Nephron (organoid): ENCODE measurements at regions not wholly inside any gene's neighbourhood (a gene's known extent, or its start where the extent isn't known, plus 50 kb on each side); places are given as distances from the start of the nearest gene placed in this dataset.
"Not testable (repeated sequence)": the region's sequence is repeated elsewhere in the genome, so short reads cannot be mapped to it uniquely, and the experiment has no call there.

Experiments
- H3K27ac Mint-ChIP-seq, 3 experiments: 2 replicates each; pipeline ENCODE4 v1.8.0; 2020; ENCODE audit warnings: mixed read lengths in 3 of 3, mild to moderate bottlenecking in 2 of 3, moderate library complexity in 1 of 3
- H3K27me3 Mint-ChIP-seq: 2 replicates; pipeline ENCODE4 v1.8.0; 2021; ENCODE audit warnings: low read depth, mild to moderate bottlenecking, moderate library complexity, mixed read lengths
- H3K36me3 Mint-ChIP-seq: 2 replicates; pipeline ENCODE4 v1.8.0; 2020; ENCODE audit warnings: low read depth, mixed read lengths
- H3K4me1 Mint-ChIP-seq: 2 replicates; pipeline ENCODE4 v1.8.0; 2020; ENCODE audit warnings: mixed read lengths
- H3K4me3 Mint-ChIP-seq, 3 experiments: 2 replicates each; pipeline ENCODE4 v1.8.0; 2020; ENCODE audit warnings: mild to moderate bottlenecking in 3 of 3, mixed read lengths in 3 of 3, moderate library complexity in 2 of 3
- H3K9me3 Mint-ChIP-seq: 2 replicates; pipeline ENCODE4 v1.8.0; 2020; ENCODE audit warnings: mixed read lengths
- TF ChIP-seq, protein P1 (sequence below), 3 experiments: fragments of 200-600 bp; sonication (generic); IDR thresholded peaks; one replicate each; pipeline ENCODE4 v1.5.0; 2021; ENCODE audit warnings: antibody characterized with exemption in 3 of 3; ENCODE audit not compliant: unreplicated experiment in 3 of 3

DNA sequence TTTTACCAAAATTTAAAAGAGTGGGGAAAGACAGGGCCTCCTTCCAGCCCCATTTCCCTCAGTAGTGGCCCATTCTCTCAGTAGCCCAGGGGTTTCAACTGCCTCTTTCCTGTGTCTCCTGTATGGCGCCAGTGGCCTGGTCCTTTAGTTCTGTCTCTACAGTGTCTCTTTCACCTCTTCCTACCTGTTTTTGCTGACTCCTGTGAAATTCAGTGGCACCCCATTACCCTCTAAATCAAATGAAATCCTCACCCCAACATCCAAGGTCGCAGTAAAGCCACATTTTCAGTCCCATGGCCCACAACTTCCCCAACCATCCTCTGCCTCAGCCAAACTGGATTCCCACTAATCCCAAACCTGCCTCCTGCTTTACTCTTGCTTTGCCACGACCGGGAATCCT, 200.7 kb downstream of the IPMK start:
- H3K27me3 Mint-ChIP-seq, result peaks cover 3% of the 10 kb centered on the region
- H3K4me1 Mint-ChIP-seq, result peaks cover 6% of the 10 kb centered on the region
- H3K4me3 Mint-ChIP-seq, result no peak overlapping the region
- no peaks in the 10 kb centered on the region for H3K9me3 Mint-ChIP-seq
- TF ChIP-seq, protein P1, sequence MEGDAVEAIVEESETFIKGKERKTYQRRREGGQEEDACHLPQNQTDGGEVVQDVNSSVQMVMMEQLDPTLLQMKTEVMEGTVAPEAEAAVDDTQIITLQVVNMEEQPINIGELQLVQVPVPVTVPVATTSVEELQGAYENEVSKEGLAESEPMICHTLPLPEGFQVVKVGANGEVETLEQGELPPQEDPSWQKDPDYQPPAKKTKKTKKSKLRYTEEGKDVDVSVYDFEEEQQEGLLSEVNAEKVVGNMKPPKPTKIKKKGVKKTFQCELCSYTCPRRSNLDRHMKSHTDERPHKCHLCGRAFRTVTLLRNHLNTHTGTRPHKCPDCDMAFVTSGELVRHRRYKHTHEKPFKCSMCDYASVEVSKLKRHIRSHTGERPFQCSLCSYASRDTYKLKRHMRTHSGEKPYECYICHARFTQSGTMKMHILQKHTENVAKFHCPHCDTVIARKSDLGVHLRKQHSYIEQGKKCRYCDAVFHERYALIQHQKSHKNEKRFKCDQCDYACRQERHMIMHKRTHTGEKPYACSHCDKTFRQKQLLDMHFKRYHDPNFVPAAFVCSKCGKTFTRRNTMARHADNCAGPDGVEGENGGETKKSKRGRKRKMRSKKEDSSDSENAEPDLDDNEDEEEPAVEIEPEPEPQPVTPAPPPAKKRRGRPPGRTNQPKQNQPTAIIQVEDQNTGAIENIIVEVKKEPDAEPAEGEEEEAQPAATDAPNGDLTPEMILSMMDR (IDR thresholded peaks at IDR 0.05; ENCODE audit: unreplicated experiment in 3 of 3), result no peak
- no peaks in the 10 kb centered on the region for H3K36me3 Mint-ChIP-seq
- no peak overlapping the region for H3K27ac Mint-ChIP-seq

DNA sequence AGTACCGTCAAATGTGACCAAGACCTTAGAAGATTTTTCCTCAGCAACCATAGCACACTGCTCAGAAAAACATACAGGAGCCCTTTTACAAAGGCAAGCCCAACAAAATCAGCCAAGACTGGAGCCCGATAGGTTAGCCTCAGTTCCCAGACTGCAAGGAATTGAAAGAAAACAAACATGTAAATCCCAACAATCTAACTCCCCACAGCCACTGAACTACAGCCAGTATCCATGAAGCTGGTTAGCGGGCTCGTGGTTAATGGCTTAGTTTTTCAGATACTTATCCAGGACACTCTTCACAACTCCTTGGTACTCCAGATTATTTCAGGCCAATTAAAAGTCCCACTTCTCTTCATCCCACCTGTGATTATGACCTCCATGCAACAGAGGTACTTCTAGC, 201.6 kb downstream of the IPMK start:
- H3K4me3 Mint-ChIP-seq, result no peak overlapping the region
- H3K4me1 Mint-ChIP-seq, result peaks cover 6% of the 10 kb centered on the region
- H3K36me3 Mint-ChIP-seq, result no peaks in the 10 kb centered on the region
- peaks cover 3% of the 10 kb centered on the region for H3K27me3 Mint-ChIP-seq
- H3K9me3 Mint-ChIP-seq, result no peaks in the 10 kb centered on the region
- TF ChIP-seq, protein P1 (IDR thresholded peaks at IDR 0.05; ENCODE audit: unreplicated experiment in 3 of 3), result no peak
- H3K27ac Mint-ChIP-seq, result no peak overlapping the region

DNA sequence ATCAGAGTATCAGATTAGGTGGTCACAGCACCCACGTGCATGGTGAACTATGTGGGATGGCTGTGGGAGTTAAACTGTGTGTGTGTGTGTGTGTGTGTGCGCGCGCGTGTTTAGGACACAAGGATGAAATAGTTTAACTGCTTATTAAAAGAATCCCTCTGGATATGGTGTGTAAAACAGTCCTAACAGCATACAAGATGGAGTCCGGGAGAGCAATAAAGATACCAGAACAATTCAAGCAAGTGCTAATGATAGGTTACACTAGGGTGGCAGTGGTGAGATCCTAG, 202.2 kb downstream of the IPMK start:
- no peaks in the 10 kb centered on the region for H3K36me3 Mint-ChIP-seq
- H3K27me3 Mint-ChIP-seq, result peaks cover 3% of the 10 kb centered on the region
- H3K9me3 Mint-ChIP-seq, result no peaks in the 10 kb centered on the region
- no peak overlapping the region for H3K4me3 Mint-ChIP-seq
- peaks cover 6% of the 10 kb centered on the region for H3K4me1 Mint-ChIP-seq
- TF ChIP-seq, protein P1 (IDR thresholded peaks at IDR 0.05; ENCODE audit: unreplicated experiment in 3 of 3), result no peak
- no peak overlapping the region for H3K27ac Mint-ChIP-seq

DNA sequence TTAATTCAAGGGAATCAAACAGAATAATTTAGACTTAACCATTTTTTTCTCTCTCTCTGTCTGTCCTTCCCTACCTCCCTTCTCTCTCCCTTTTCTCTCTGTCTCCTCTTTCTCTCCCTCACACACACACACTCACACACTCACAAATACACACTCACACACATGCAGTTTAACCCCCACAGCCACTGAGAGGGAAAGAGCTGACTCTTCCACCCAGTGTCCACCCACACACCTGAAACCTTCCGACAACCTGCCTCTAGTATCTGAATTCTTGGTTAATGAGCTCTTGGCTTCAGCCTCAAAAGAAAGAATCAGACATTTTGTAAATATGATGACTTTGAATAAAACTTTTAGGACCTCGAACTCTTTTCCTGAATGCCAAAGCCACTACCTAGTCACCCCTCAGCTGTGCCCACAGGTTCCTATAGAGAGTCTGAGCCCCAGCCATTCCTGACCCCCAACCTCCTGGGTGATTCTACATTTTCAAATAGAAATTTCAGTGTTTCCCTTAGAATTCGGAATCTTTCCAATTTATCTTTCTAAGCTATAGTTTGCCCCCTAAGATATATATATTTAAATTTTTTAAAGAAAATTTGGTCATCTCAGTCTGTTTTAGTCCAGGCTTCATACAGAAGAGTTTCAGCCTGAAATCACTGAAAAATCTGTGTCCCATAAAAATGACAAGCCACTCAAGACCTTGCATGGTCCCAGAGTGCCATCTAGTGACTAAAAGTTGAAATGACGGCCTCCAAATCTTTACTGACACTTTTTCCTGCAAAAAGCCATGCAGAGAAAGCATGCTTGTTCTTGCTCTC, 202.8 kb downstream of the IPMK start:
- TF ChIP-seq, protein P1 (IDR thresholded peaks at IDR 0.05; ENCODE audit: unreplicated experiment in 3 of 3), result peak; percentile 77 to 83 (median 82)
- Mint-ChIP-seq H3K27me3 (peaks cover 3% of the 10 kb centered on the region), H3K36me3 (no peaks in the 10 kb centered on the region), H3K4me1 (peaks cover 6% of the 10 kb centered on the region), H3K4me3 (no peak overlapping the region), H3K9me3 (no peaks in the 10 kb centered on the region), H3K27ac (peak overlapping the region in 2 of 3 experiments; percentile 33 to 43)

DNA sequence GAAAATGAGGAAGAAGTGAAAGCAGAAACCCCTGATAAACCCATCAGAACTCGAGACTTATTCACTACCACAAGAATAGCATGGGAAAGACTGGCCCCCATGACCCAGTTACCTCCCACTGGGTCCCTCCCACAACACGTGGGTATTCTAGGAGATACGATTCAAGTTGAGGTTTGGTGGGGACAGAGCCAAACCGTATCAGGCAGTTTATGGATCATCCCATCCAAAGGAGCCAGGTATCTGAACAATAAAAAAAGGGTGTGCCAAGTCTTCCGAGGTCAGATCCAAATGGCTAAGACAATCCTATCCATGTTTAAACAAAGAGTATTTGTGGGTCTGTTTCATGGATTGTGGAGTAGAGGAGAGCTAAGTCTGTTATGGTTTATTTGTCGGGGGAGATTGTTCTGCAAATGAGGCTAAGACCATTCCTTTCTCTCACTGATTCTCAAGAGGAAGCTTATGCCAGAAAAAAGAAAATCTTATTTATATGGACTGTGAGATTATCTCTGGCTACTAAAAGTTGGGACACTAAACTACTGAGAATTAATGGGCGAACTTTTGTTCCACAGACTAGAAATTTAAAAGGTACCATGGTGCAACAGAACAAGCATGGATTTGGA, 203.7 kb downstream of the IPMK start:
- Mint-ChIP-seq H3K4me3 (no peak overlapping the region), H3K27ac (no peak overlapping the region), H3K9me3 (no peaks in the 10 kb centered on the region), H3K4me1 (peaks cover 6% of the 10 kb centered on the region), H3K27me3 (peaks cover 3% of the 10 kb centered on the region), H3K36me3 (no peaks in the 10 kb centered on the region)
- TF ChIP-seq, protein P1 (IDR thresholded peaks at IDR 0.05; ENCODE audit: unreplicated experiment in 3 of 3), result no peak

DNA sequence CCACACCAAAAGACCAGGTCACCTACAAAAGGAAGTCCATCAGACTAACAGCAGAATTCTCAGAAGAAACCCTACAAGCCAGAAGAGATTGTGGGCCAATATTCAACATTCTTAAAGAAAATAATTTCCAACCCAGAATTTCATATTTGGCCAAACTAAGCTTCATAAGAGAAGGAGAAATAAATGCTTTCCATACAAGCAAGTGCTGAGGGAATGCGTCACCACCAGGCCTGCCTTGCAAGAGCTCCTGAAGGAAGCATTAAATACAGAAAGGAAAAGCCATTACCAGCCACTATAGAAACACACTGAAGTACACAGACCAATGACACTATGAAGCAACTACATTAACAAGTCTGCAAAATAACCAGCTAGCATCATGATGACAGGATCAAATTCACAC, 209.0 kb downstream of the IPMK start:
- not testable (repeated sequence) for H3K27me3 Mint-ChIP-seq, H3K27ac Mint-ChIP-seq, H3K4me3 Mint-ChIP-seq, H3K4me1 Mint-ChIP-seq, H3K9me3 Mint-ChIP-seq, H3K36me3 Mint-ChIP-seq
